IMR-90 (cell line): ENCODE measurements at regions not wholly inside any gene's neighbourhood (a gene's known extent, or its start where the extent isn't known, plus 50 kb on each side); places are given as distances from the start of the nearest gene placed in this dataset.

Experiments used
- ATAC-seq: fragments of 200-7000 bp; cut with Tn5 transposase; 2 replicates; pipeline ENCODE4 v1.9.1; 2020; ENCODE audit warnings: low read depth, mild to moderate bottlenecking, moderate library complexity
- BruUV-seq: library from RNA; stranded (reverse); fragments of 400-500 nt; replicated peaks from 2 replicates; lab custom pipeline; 2021; lab: Mats Ljungman, UMichigan
- CTCF ChIA-PET: fragments of 300-600 bp; formaldehyde crosslinking; extraction: SDS; loops from one replicate; lab custom pipeline; 2021; ENCODE audit warnings: antibody characterized with exemption; lab: Yijun Ruan, JAX
- POLR2A ChIA-PET: fragments of 300-600 bp; sonication (Branson Sonifier 250); formaldehyde crosslinking; loops from one replicate; lab custom pipeline; 2022; ENCODE audit warnings: antibody characterized with exemption; ENCODE audit not compliant: unreplicated experiment; lab: Charles Lee
- DNase-seq: peaks from one replicate; pipeline ENCODE4 v3.0.0; 2013
- H2AFZ ChIP-seq: replicated peaks from 2 replicates; pipeline ENCODE3; 2013; ENCODE audit warnings: low read length, mild to moderate bottlenecking; ENCODE audit not compliant: poor library complexity
- H2AK5ac ChIP-seq: 2 replicates; pipeline ENCODE4 v1.6.1; 2013; ENCODE audit warnings: low read depth, low read length, inconsistent platforms
- H2AK9ac ChIP-seq: replicated peaks from 2 replicates; pipeline ENCODE3; 2013; ENCODE audit warnings: mild to moderate bottlenecking, low read depth, low read length, moderate library complexity; ENCODE audit not compliant: poor library complexity
- H2BK120ac ChIP-seq: 2 replicates; pipeline ENCODE4 v1.6.1; 2013; ENCODE audit warnings: low read depth, low read length, inconsistent platforms
- H2BK15ac ChIP-seq: 3 replicates; pipeline ENCODE4 v1.6.1; 2013; ENCODE audit warnings: low read depth, low read length, inconsistent platforms
- H2BK20ac ChIP-seq: 2 replicates; pipeline ENCODE4 v1.6.1; 2013; ENCODE audit warnings: low read depth, mild to moderate bottlenecking, inconsistent platforms, low read length, moderate library complexity
- H2BK5ac ChIP-seq: 2 replicates; pipeline ENCODE4 v1.6.1; 2013; ENCODE audit warnings: mild to moderate bottlenecking, low read depth, low read length, inconsistent platforms; ENCODE audit not compliant: poor library complexity, severe bottlenecking
- H3K14ac ChIP-seq: replicated peaks from 2 replicates; pipeline ENCODE4 v1.6.1; 2013; ENCODE audit warnings: low read depth, low read length, inconsistent platforms
- H3K18ac ChIP-seq: 2 replicates; pipeline ENCODE4 v1.6.1; 2013; ENCODE audit warnings: low read depth, low read length, control low read depth
- H3K23ac ChIP-seq: 2 replicates; pipeline ENCODE4 v1.6.1; 2013; ENCODE audit warnings: low read depth, low read length, inconsistent platforms
- H3K27ac ChIP-seq: 2 replicates; pipeline ENCODE4 v1.5.1; 2013; ENCODE audit warnings: mild to moderate bottlenecking, control low read depth, low read length; ENCODE audit not compliant: insufficient read depth
- H3K27me3 ChIP-seq: 2 replicates; pipeline ENCODE4 v1.6.1; 2013; ENCODE audit warnings: low read length; ENCODE audit not compliant: control insufficient read depth, insufficient read depth
- H3K36me3 ChIP-seq: 2 replicates; pipeline ENCODE4 v1.6.1; 2013; ENCODE audit warnings: low read length, mixed read lengths; ENCODE audit not compliant: control insufficient read depth, insufficient read depth
- H3K4ac ChIP-seq: 2 replicates; pipeline ENCODE4 v1.6.1; 2013; ENCODE audit warnings: low read depth, low read length, inconsistent platforms
- H3K4me1 ChIP-seq: 2 replicates; pipeline ENCODE4 v1.6.1; 2013; ENCODE audit warnings: low read length, mixed read lengths; ENCODE audit not compliant: control insufficient read depth, insufficient read depth
- H3K4me2 ChIP-seq: 2 replicates; pipeline ENCODE4 v1.6.1; 2013; ENCODE audit warnings: low read depth, mild to moderate bottlenecking, control low read depth, low read length, moderate library complexity
- H3K4me3 ChIP-seq: 2 replicates; pipeline ENCODE4 v1.5.1; 2013; ENCODE audit warnings: low read depth, mild to moderate bottlenecking, control low read depth, low read length, moderate library complexity; ENCODE audit not compliant: insufficient read depth
- H3K56ac ChIP-seq: 2 replicates; pipeline ENCODE4 v1.6.1; 2013; ENCODE audit warnings: low read length, inconsistent platforms; ENCODE audit not compliant: insufficient read depth; ENCODE audit errors: extremely low read depth
- H3K79me1 ChIP-seq, 2 experiments: 2 replicates each; pipeline ENCODE4 v1.6.1; 2013; ENCODE audit warnings: low read length in 2 of 2, inconsistent platforms in 1 of 2, low read depth in 1 of 2
- H3K9ac ChIP-seq: 2 replicates; pipeline ENCODE4 v1.6.1; 2013; ENCODE audit warnings: low read depth, low read length, control low read depth
- H3K9me1 ChIP-seq: 2 replicates; pipeline ENCODE4 v1.6.1; 2013; ENCODE audit warnings: low read length, inconsistent platforms; ENCODE audit not compliant: insufficient read depth
- H3K9me3 ChIP-seq: 2 replicates; pipeline ENCODE4 v1.6.1; 2013; ENCODE audit warnings: low read length; ENCODE audit not compliant: control insufficient read depth, insufficient read depth
- H4K20me1 ChIP-seq: 2 replicates; pipeline ENCODE4 v1.6.1; 2013; ENCODE audit warnings: low read length, inconsistent platforms; ENCODE audit not compliant: insufficient read depth
- H4K5ac ChIP-seq: 2 replicates; pipeline ENCODE4 v1.6.1; 2013; ENCODE audit warnings: mild to moderate bottlenecking, low read depth, low read length, control low read depth
- H4K8ac ChIP-seq, 2 experiments: 2 replicates each; pipeline ENCODE4 v1.6.1; 2013; ENCODE audit warnings: low read depth in 2 of 2, low read length in 2 of 2, control low read depth in 1 of 2, inconsistent platforms in 1 of 2
- H4K91ac ChIP-seq: 2 replicates; pipeline ENCODE4 v1.6.1; 2013; ENCODE audit warnings: low read depth, low read length, inconsistent platforms; ENCODE audit not compliant: insufficient read depth
- MAZ ChIP-seq: IDR thresholded peaks from 2 replicates; pipeline ENCODE4 v1.6.1; 2012; ENCODE audit warnings: low read depth, mild to moderate bottlenecking, low read length, improper control_type of control experiment, moderate library complexity, borderline replicate concordance
- MXI1 ChIP-seq: IDR thresholded peaks from 2 replicates; pipeline ENCODE4 v1.6.1; 2012; ENCODE audit warnings: low read depth, mild to moderate bottlenecking, low read length, moderate library complexity, borderline replicate concordance
- NFE2L2 ChIP-seq: fragments of 150-350 bp; IDR thresholded peaks from 2 replicates; pipeline ENCODE4 v1.6.1; 2016; ENCODE audit warnings: low read depth, mild to moderate bottlenecking, low read length
- POLR2A ChIP-seq: IDR thresholded peaks from 2 replicates; pipeline ENCODE4 v1.6.1; 2012; ENCODE audit warnings: mild to moderate bottlenecking, low read depth, low read length
- RAD21 ChIP-seq: IDR thresholded peaks from 2 replicates; pipeline ENCODE4 v1.6.1; 2012; ENCODE audit warnings: low read length, improper control_type of control experiment
- RFX5 ChIP-seq: IDR thresholded peaks from 2 replicates; pipeline ENCODE4 v1.8.0; 2012; ENCODE audit warnings: low read depth, mild to moderate bottlenecking, low read length, moderate library complexity
- SMC3 ChIP-seq: fragments of 150-350 bp; IDR thresholded peaks from 2 replicates; pipeline ENCODE4 v1.6.1; 2016; ENCODE audit warnings: low read depth, mild to moderate bottlenecking, antibody characterized with exemption, low read length, moderate library complexity
- WGBS, 2 experiments: methylation state at CpG; one replicate each; pipeline versions ENCODE4 v1.1.5 to v1.1.7; 2013; ENCODE audit warnings: missing lambda C conversion rate in 2 of 2; ENCODE audit not compliant: insufficient read length in 1 of 2; ENCODE audit errors: extremely low coverage in 2 of 2; 5-methylcytosine and 5-hydroxymethylcytosine counted together
- dilution Hi-C: fragments of 300-500 bp; cut with HindIII; formaldehyde crosslinking; loops from one replicate; pipeline ENCODE4 v1.14.3; 2018; ENCODE audit warnings: low sequenced_read_pairs; ENCODE audit not compliant: unreplicated experiment
- in situ Hi-C: fragments of 300-500 bp; cut with MboI; formaldehyde crosslinking; loops from 3 replicates; pipeline ENCODE4 v1.14.3; 2019; ENCODE audit warnings: low sequenced_read_pairs, inconsistent platforms, mixed read lengths
- intact Hi-C: fragments of 100-400 bp; cut with micrococcal nuclease; formaldehyde crosslinking; loops from 2 replicates; pipeline ENCODE4 v1.10.0; 2022
- TF ChIP-seq, protein P1 (sequence below): fragments of 150-350 bp; IDR thresholded peaks from 2 replicates; pipeline ENCODE4 v1.6.1; 2016; ENCODE audit warnings: low read depth, mild to moderate bottlenecking, low read length, moderate library complexity, borderline replicate concordance
- TF ChIP-seq, protein P2 (sequence below): fragments of 150-350 bp; IDR thresholded peaks from 2 replicates; pipeline ENCODE4 v1.6.1; 2017; ENCODE audit warnings: mild to moderate bottlenecking, antibody characterized with exemption, low read length, low read depth
- TF ChIP-seq, protein P3 (sequence below): conservative IDR thresholded peaks from 2 replicates; pipeline ENCODE4 v1.5.1; 2012; ENCODE audit warnings: mild to moderate bottlenecking, low read depth, low read length, improper control_type of control experiment

DNA sequence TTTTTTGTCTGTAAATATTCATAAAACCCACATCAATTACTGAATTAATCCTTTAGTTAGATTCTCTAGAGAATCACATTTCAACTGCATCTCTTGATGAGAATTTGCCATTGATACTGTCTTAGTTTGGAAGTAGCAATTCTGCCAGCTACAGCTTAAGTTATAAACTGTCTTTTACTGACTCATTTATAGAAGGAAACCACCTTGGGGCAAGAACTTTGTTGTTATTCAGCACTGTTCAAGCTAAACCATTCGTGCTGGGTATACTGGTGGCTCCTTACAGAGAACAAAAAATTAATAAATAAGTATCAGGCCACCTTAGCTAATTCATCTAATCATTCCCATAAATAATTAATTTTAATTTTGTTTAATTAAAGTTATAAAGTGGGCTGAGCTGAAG is 1082.6 kb upstream of the CELF4 start:
- H4K20me1 ChIP-seq: no peaks in the 10 kb centered on the region
- H3K18ac ChIP-seq: no peak overlapping the region
- POLR2A ChIA-PET: no interaction called here
- no peaks in the 10 kb centered on the region for H3K4me1 ChIP-seq
- H3K79me1 ChIP-seq: no peaks in the 10 kb centered on the region
- no peak overlapping the region for H4K8ac ChIP-seq
- H2BK20ac ChIP-seq: no peak overlapping the region
- WGBS, 2 experiments: no CpG with 5 or more reads among the region's 1 CpG
- intact Hi-C loops (no loop called here), dilution Hi-C loops (no loop called here), in situ Hi-C loops (no loop called here)
- no peak overlapping the region for H3K4me3 ChIP-seq
- H3K9me1 ChIP-seq: no peaks in the 10 kb centered on the region
- H2AFZ ChIP-seq: no peak overlapping the region
- no peak for ATAC-seq
- H3K9ac ChIP-seq: no peak overlapping the region
- no peak overlapping the region for H2AK9ac ChIP-seq
- H3K27me3 ChIP-seq: no peaks in the 10 kb centered on the region
- H3K4me2 ChIP-seq: no peak overlapping the region
- no TSS peak for BruUV-seq
- no peak overlapping the region for H3K4ac ChIP-seq
- H3K56ac ChIP-seq: no peak overlapping the region
- H4K5ac ChIP-seq: no peak overlapping the region
- TF ChIP-seq RFX5 (no peak), SMC3 (no peak), POLR2A (no peak), NFE2L2 (no peak), RAD21 (no peak), MAZ (no peak), MXI1 (no peak)
- TF ChIP-seq, protein P1, sequence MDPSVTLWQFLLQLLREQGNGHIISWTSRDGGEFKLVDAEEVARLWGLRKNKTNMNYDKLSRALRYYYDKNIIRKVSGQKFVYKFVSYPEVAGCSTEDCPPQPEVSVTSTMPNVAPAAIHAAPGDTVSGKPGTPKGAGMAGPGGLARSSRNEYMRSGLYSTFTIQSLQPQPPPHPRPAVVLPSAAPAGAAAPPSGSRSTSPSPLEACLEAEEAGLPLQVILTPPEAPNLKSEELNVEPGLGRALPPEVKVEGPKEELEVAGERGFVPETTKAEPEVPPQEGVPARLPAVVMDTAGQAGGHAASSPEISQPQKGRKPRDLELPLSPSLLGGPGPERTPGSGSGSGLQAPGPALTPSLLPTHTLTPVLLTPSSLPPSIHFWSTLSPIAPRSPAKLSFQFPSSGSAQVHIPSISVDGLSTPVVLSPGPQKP: no peak
- TF ChIP-seq, protein P2, sequence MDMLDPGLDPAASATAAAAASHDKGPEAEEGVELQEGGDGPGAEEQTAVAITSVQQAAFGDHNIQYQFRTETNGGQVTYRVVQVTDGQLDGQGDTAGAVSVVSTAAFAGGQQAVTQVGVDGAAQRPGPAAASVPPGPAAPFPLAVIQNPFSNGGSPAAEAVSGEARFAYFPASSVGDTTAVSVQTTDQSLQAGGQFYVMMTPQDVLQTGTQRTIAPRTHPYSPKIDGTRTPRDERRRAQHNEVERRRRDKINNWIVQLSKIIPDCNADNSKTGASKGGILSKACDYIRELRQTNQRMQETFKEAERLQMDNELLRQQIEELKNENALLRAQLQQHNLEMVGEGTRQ: no peak
- TF ChIP-seq, protein P3, sequence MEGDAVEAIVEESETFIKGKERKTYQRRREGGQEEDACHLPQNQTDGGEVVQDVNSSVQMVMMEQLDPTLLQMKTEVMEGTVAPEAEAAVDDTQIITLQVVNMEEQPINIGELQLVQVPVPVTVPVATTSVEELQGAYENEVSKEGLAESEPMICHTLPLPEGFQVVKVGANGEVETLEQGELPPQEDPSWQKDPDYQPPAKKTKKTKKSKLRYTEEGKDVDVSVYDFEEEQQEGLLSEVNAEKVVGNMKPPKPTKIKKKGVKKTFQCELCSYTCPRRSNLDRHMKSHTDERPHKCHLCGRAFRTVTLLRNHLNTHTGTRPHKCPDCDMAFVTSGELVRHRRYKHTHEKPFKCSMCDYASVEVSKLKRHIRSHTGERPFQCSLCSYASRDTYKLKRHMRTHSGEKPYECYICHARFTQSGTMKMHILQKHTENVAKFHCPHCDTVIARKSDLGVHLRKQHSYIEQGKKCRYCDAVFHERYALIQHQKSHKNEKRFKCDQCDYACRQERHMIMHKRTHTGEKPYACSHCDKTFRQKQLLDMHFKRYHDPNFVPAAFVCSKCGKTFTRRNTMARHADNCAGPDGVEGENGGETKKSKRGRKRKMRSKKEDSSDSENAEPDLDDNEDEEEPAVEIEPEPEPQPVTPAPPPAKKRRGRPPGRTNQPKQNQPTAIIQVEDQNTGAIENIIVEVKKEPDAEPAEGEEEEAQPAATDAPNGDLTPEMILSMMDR: no peak
- no peak overlapping the region for H2BK120ac ChIP-seq
- H2BK15ac ChIP-seq: no peak overlapping the region
- no peaks in the 10 kb centered on the region for H3K36me3 ChIP-seq
- CTCF ChIA-PET: no interaction called here
- peaks cover 2% of the 10 kb centered on the region; the same call in 1 of the 2 replicates for H3K9me3 ChIP-seq
- H3K14ac ChIP-seq: no peak overlapping the region
- H2AK5ac ChIP-seq: no peak overlapping the region
- DNase-seq: no peak
- no peak overlapping the region for H3K23ac ChIP-seq
- no peak overlapping the region for H3K27ac ChIP-seq
- no peak overlapping the region for H4K91ac ChIP-seq
- H2BK5ac ChIP-seq: no peak overlapping the region
